RWPE2 (cell line): ENCODE measurements at regions not wholly inside any gene's neighbourhood (a gene's known extent, or its start where the extent isn't known, plus 50 kb on each side); places are given as distances from the start of the nearest gene placed in this dataset.

ENCODE experiments used
- ATAC-seq: fragments of 200-7000 bp; cut with Tn5 transposase; 3 replicates; pipeline ENCODE4 v1.9.1; 2021; ENCODE audit warnings: low read depth
- DNase-seq: peaks from one replicate; pipeline ENCODE4 v3.0.0-alpha.2; 2020; ENCODE audit warnings: low spot score
- H3K27ac ChIP-seq: fragments of 450-650 bp; 2 replicates; pipeline ENCODE4 v1.5.1; 2017; ENCODE audit warnings: mild to moderate bottlenecking; ENCODE audit not compliant: poor library complexity, severe bottlenecking
- H3K27me3 ChIP-seq: fragments of 250-450 bp; sonication (Bioruptor Pico); 2 replicates; pipeline ENCODE4 v1.5.1; 2021; ENCODE audit warnings: mild to moderate bottlenecking, moderate library complexity; ENCODE audit not compliant: insufficient read depth, poor library complexity, severe bottlenecking
- H3K36me3 ChIP-seq: fragments of 250-450 bp; sonication (Bioruptor Pico); 2 replicates; pipeline ENCODE4 v1.5.1; 2020; ENCODE audit warnings: low read depth, mild to moderate bottlenecking, moderate library complexity
- H3K4me1 ChIP-seq: fragments of 250-450 bp; sonication (Bioruptor Pico); 2 replicates; pipeline ENCODE4 v1.5.1; 2021; ENCODE audit warnings: mild to moderate bottlenecking, moderate library complexity; ENCODE audit not compliant: insufficient read depth, poor library complexity, severe bottlenecking
- H3K4me3 ChIP-seq: fragments of 250-450 bp; sonication (Bioruptor Pico); 2 replicates; pipeline ENCODE4 v1.5.1; 2021; ENCODE audit warnings: mild to moderate bottlenecking, moderate library complexity; ENCODE audit not compliant: severe bottlenecking
- H3K9me3 ChIP-seq: fragments of 250-450 bp; sonication (Bioruptor Pico); 2 replicates; pipeline ENCODE4 v1.5.1; 2021; ENCODE audit warnings: mild to moderate bottlenecking, moderate library complexity; ENCODE audit not compliant: severe bottlenecking
- CTCF ChIP-seq: fragments of 450-650 bp; IDR thresholded peaks from one replicate; pipeline ENCODE4 v1.5.1; 2017; ENCODE audit warnings: mild to moderate bottlenecking, moderate library complexity; ENCODE audit not compliant: poor library complexity, severe bottlenecking

GRCh38 chr12:118680356-118680963, 300.9 kb upstream of the SRRM4 start:
- no peak for TF ChIP-seq CTCF
- H3K9me3 ChIP-seq: no peaks in the 10 kb centered on the region
- no peaks in the 10 kb centered on the region for H3K36me3 ChIP-seq
- DNase-seq: no peak
- ATAC-seq: no peak
- no peaks in the 10 kb centered on the region for H3K4me1 ChIP-seq
- no peak overlapping the region for H3K4me3 ChIP-seq
- H3K27me3 ChIP-seq: no peaks in the 10 kb centered on the region
- no peak overlapping the region for H3K27ac ChIP-seq

- ATAC-seq (no peak), DNase-seq (no peak)
- Histone ChIP-seq H3K36me3 (no peaks in the 10 kb centered on the region), H3K9me3 (no peaks in the 10 kb centered on the region), H3K4me1 (no peaks in the 10 kb centered on the region), H3K4me3 (no peak overlapping the region), H3K27ac (no peak overlapping the region), H3K27me3 (no peaks in the 10 kb centered on the region)
- TF ChIP-seq CTCF: no peak
Observed at GRCh38 chr12:118682656-118683055, 298.7 kb upstream of the SRRM4 start.

- Histone ChIP-seq H3K9me3 (no peaks in the 10 kb centered on the region), H3K36me3 (no peaks in the 10 kb centered on the region), H3K4me1 (no peaks in the 10 kb centered on the region), H3K27me3 (no peaks in the 10 kb centered on the region), H3K27ac (no peak overlapping the region), H3K4me3 (no peak overlapping the region)
- no peak for TF ChIP-seq CTCF
- ATAC-seq (no peak), DNase-seq (no peak)
Observed at GRCh38 chr12:118685983-118686607, 295.2 kb upstream of the SRRM4 start.

GRCh38 chr12:118689793-118690192, 291.5 kb upstream of the SRRM4 start:
- H3K4me1 ChIP-seq: no peaks in the 10 kb centered on the region
- H3K27me3 ChIP-seq: no peaks in the 10 kb centered on the region
- no peak overlapping the region for H3K27ac ChIP-seq
- DNase-seq (no peak), ATAC-seq (no peak)
- no peak for TF ChIP-seq CTCF
- H3K4me3 ChIP-seq: no peak overlapping the region
- no peaks in the 10 kb centered on the region for H3K9me3 ChIP-seq
- H3K36me3 ChIP-seq: no peaks in the 10 kb centered on the region

GRCh38 chr12:118690506-118690905, 290.8 kb upstream of the SRRM4 start:
- Histone ChIP-seq H3K27me3 (no peaks in the 10 kb centered on the region), H3K9me3 (no peaks in the 10 kb centered on the region), H3K4me1 (no peaks in the 10 kb centered on the region), H3K4me3 (no peak overlapping the region), H3K36me3 (no peaks in the 10 kb centered on the region), H3K27ac (no peak overlapping the region)
- no peak for TF ChIP-seq CTCF
- DNase-seq (no peak), ATAC-seq (no peak)
